Activated T-cell treated with anti-CD3 and anti-CD28 coated beads for 1 hour (primary cell): ENCODE measurements at regions not wholly inside any gene's neighbourhood (a gene's known extent, or its start where the extent isn't known, plus 50 kb on each side); places are given as distances from the start of the nearest gene placed in this dataset.

Experiments
- DNase-seq: peaks from one replicate; pipeline ENCODE4 v3.0.0-alpha.2; 2020; ENCODE audit warnings: low read depth

GRCh38 chr12:75722714-75723200, 211.3 kb upstream of the KRR1 start:
- DNase-seq = peak; percentile 16

GRCh38 chr12:75721796-75722195, 210.4 kb upstream of the KRR1 start:
- no peak for DNase-seq

GRCh38 chr12:75720812-75721641, 209.6 kb upstream of the KRR1 start:
- DNase-seq = no peak

GRCh38 chr12:75717902-75718301, 206.5 kb upstream of the KRR1 start:
- DNase-seq = no peak

GRCh38 chr12:75716291-75717025, 205.0 kb upstream of the KRR1 start:
- DNase-seq = no peak

- DNase-seq = no peak
These were observed 204.3 kb upstream of the KRR1 start for GRCh38 chr12:75715682-75716081.

GRCh38 chr12:75715323-75715644, 203.9 kb upstream of the KRR1 start:
- DNase-seq = no peak

- no peak for DNase-seq
These were observed 203.3 kb upstream of the KRR1 start for GRCh38 chr12:75714462-75715322.

- no peak for DNase-seq
These were observed 202.0 kb upstream of the KRR1 start for GRCh38 chr12:75713434-75713833.

- no peak for DNase-seq
These were observed 200.8 kb upstream of the KRR1 start for GRCh38 chr12:75712223-75712622.

GRCh38 chr12:75711271-75711670, 199.9 kb upstream of the KRR1 start:
- DNase-seq = no peak

GRCh38 chr12:75710361-75711069, 199.1 kb upstream of the KRR1 start:
- no peak for DNase-seq

- no peak for DNase-seq
These were observed 198.1 kb upstream of the KRR1 start for GRCh38 chr12:75709503-75709902.

GRCh38 chr12:75708802-75709201, 197.4 kb upstream of the KRR1 start:
- no peak for DNase-seq

- DNase-seq = no peak
These were observed 196.6 kb upstream of the KRR1 start for GRCh38 chr12:75707983-75708382.

- no peak for DNase-seq
These were observed 195.6 kb upstream of the KRR1 start for GRCh38 chr12:75706786-75707605.

- no peak for DNase-seq
These were observed 194.6 kb upstream of the KRR1 start for GRCh38 chr12:75705749-75706711.

- DNase-seq = no peak
These were observed 193.3 kb upstream of the KRR1 start for GRCh38 chr12:75704664-75705063.

- no peak for DNase-seq
These were observed 192.8 kb upstream of the KRR1 start for GRCh38 chr12:75704208-75704607.

GRCh38 chr12:75703131-75703530, 191.7 kb upstream of the KRR1 start:
- no peak for DNase-seq
